ENCODE measurements at regions not wholly inside any gene's neighbourhood (a gene's known extent, or its start where the extent isn't known, plus 50 kb on each side); places are given as distances from the start of the nearest gene placed in this dataset.

DNA sequence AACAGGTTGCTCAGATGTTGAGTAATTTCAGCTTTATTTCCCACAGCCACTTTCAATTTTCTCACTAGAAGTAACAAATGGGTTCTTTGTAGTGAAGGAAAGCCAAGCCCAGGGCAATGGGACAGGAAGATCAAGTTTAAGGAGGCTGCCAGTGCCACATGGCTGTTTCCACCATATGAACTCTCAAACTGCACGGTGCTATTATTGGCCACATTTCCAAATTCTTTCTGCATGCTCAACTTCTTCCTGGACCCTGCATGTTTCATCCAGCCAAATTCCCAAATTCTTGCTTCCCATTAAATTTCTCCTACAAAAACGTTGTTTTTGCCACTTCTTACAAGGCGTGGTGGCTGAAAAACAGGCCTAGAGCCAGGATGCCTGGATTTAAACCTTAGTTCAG lies 193.3 kb upstream of the SPHKAP start:
- TF ChIP-seq EP300 (IDR thresholded peaks at IDR 0.05) = no peak
- TF ChIP-seq, protein P1, sequence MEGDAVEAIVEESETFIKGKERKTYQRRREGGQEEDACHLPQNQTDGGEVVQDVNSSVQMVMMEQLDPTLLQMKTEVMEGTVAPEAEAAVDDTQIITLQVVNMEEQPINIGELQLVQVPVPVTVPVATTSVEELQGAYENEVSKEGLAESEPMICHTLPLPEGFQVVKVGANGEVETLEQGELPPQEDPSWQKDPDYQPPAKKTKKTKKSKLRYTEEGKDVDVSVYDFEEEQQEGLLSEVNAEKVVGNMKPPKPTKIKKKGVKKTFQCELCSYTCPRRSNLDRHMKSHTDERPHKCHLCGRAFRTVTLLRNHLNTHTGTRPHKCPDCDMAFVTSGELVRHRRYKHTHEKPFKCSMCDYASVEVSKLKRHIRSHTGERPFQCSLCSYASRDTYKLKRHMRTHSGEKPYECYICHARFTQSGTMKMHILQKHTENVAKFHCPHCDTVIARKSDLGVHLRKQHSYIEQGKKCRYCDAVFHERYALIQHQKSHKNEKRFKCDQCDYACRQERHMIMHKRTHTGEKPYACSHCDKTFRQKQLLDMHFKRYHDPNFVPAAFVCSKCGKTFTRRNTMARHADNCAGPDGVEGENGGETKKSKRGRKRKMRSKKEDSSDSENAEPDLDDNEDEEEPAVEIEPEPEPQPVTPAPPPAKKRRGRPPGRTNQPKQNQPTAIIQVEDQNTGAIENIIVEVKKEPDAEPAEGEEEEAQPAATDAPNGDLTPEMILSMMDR (IDR thresholded peaks at IDR 0.05) = no peak
- TF ChIP-seq POLR2A (IDR thresholded peaks at IDR 0.05; ENCODE audit: low read depth) = no peak
- TF ChIP-seq POLR2AphosphoS5 (IDR thresholded peaks at IDR 0.05) = no peak
- Histone ChIP-seq H3K27ac (replicated peaks in 1 of 4) (no peak overlapping the region), H3K4me3 (no peak overlapping the region), H3K36me3 (no peaks in the 10 kb centered on the region), H3K27me3 (no peaks in the 10 kb centered on the region), H3K4me1 (no peaks in the 10 kb centered on the region), H3K9me3 (no peaks in the 10 kb centered on the region)
- intact Hi-C loops (cut with DNase I) = no loop called here
- no peak for DNase-seq (ENCODE audit: extremely low spot score)
- 74% methylated on average over 3 of the region's 3 CpGs for WGBS

- intact Hi-C loops (cut with DNase I) = no loop called here
- no peaks in the 10 kb centered on the region for H3K4me1 ChIP-seq
- no peaks in the 10 kb centered on the region for H3K9me3 ChIP-seq
- DNase-seq (ENCODE audit: extremely low spot score) = no peak
- H3K27ac ChIP-seq (replicated peaks in 1 of 4) = no peak overlapping the region
- H3K27me3 ChIP-seq = no peaks in the 10 kb centered on the region
- WGBS = 68% methylated on average over 2 of the region's 2 CpGs
- H3K36me3 ChIP-seq = no peaks in the 10 kb centered on the region
- TF ChIP-seq EP300 (IDR thresholded peaks at IDR 0.05) (no peak), POLR2AphosphoS5 (IDR thresholded peaks at IDR 0.05) (no peak), POLR2A (IDR thresholded peaks at IDR 0.05; ENCODE audit: low read depth) (no peak)
- TF ChIP-seq, protein P1 (IDR thresholded peaks at IDR 0.05) = no peak
- H3K4me3 ChIP-seq = no peak overlapping the region
Measured at GRCh38 chr2:228373191-228373590, 191.7 kb upstream of the SPHKAP start.

DNA sequence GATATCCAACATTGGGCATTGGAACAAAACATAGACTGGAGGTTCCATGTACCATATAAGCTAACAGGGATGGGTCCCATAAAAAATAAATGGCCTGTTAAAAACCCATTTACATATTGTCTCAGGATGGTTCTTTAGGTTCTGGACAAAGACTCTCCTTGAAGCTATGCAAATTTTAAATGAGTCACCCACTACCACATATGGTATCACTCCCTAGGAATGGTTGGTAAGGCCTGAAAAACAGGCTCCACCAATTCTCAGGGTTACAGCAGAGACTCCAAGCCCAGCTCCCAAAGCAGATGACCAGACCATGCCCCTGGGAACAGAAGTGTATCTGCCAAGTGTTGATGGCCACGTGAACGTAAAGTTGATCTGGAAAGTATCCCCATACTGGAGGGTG lies 190.7 kb upstream of the SPHKAP start:
- Histone ChIP-seq H3K4me1 (no peaks in the 10 kb centered on the region), H3K27ac (replicated peaks in 1 of 4) (no peak overlapping the region), H3K4me3 (no peak overlapping the region), H3K27me3 (no peaks in the 10 kb centered on the region), H3K36me3 (no peaks in the 10 kb centered on the region), H3K9me3 (no peaks in the 10 kb centered on the region)
- no peak for DNase-seq (ENCODE audit: extremely low spot score)
- TF ChIP-seq POLR2AphosphoS5 (IDR thresholded peaks at IDR 0.05) (no peak), POLR2A (IDR thresholded peaks at IDR 0.05; ENCODE audit: low read depth) (no peak), EP300 (IDR thresholded peaks at IDR 0.05) (no peak)
- TF ChIP-seq, protein P1 (IDR thresholded peaks at IDR 0.05) = no peak
- intact Hi-C loops (cut with DNase I) = no loop called here
- 89% methylated on average over 2 of the region's 2 CpGs for WGBS

DNA sequence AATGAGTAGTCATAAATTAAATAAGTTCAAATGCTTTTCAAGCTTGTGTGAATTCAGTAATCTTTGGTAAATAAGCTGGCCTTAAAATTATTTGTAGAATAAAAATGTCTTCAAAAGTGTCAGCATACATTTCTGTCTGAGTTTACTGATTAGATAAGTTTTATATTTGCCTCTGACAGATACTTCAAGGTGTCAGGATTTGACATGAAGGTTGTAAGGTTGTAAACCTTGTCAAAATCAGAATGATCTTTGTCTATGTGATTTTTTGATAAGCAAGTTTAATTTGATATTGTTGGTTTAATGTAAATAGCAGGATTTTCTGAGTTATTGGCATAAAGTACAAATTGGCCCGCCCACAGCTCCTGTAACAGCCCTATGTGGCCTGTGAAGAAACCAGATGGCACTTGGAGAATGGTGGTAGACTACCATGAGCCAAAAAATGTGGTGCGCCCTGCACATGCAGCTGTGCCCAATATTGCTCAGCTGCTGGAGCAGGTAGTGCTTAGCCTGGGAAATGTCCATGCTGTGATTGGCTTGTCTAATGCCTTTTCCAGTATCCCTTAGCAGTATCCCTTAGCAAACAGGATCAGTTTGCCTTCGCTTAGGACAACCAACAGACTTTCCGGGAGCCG lies 188.0 kb upstream of the SPHKAP start:
- intact Hi-C loops (cut with DNase I) = no loop called here
- Histone ChIP-seq H3K27me3 (no peaks in the 10 kb centered on the region), H3K27ac (replicated peaks in 1 of 4) (no peak overlapping the region), H3K4me3 (no peak overlapping the region), H3K36me3 (no peaks in the 10 kb centered on the region), H3K9me3 (no peaks in the 10 kb centered on the region), H3K4me1 (no peaks in the 10 kb centered on the region)
- no peak for DNase-seq (ENCODE audit: extremely low spot score)
- 91% methylated on average over 5 of the region's 5 CpGs for WGBS
- TF ChIP-seq POLR2A (IDR thresholded peaks at IDR 0.05; ENCODE audit: low read depth) (no peak), POLR2AphosphoS5 (IDR thresholded peaks at IDR 0.05) (no peak), EP300 (IDR thresholded peaks at IDR 0.05) (no peak)
- TF ChIP-seq, protein P1 (IDR thresholded peaks at IDR 0.05) = no peak

- no peak for TF ChIP-seq POLR2AphosphoS5 (IDR thresholded peaks at IDR 0.05)
- TF ChIP-seq POLR2A (IDR thresholded peaks at IDR 0.05; ENCODE audit: low read depth) = no peak
- no peak overlapping the region for H3K27ac ChIP-seq (replicated peaks in 1 of 4)
- no peaks in the 10 kb centered on the region for H3K27me3 ChIP-seq
- intact Hi-C loops (cut with DNase I) = no loop called here
- WGBS = 83% methylated on average over 2 of the region's 2 CpGs
- DNase-seq (ENCODE audit: extremely low spot score) = no peak
- H3K36me3 ChIP-seq = no peaks in the 10 kb centered on the region
- no peak overlapping the region for H3K4me3 ChIP-seq
- no peaks in the 10 kb centered on the region for H3K9me3 ChIP-seq
- H3K4me1 ChIP-seq = no peaks in the 10 kb centered on the region
Measured at GRCh38 chr2:228367356-228367755, 185.9 kb upstream of the SPHKAP start.
